ENCODE measurements at regions not wholly inside any gene's neighbourhood (a gene's known extent, or its start where the extent isn't known, plus 50 kb on each side); places are given as distances from the start of the nearest gene placed in this dataset.

DNA sequence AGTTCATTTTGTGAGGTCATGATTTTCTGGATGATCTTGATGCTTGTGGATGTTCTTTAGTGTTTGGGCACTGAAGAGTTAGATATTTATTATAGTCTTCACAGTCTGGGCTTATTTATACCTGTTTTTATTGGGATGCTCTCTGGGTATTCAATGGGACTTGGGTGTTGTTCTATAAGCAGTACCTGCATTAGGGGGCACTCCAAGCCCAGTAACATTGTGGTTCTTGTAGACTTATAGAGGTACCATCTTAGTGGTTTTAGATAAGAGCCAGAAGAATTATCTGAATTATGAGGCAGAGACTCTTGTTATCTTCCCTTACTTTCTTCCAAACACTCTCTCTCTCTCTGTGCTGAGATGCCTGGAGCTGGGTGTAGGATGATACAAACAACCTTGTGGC, 470.0 kb downstream of the PIK3C3 start:
- TF ChIP-seq EP300 (IDR thresholded peaks at IDR 0.05) = no peak
- TF ChIP-seq, protein P1, sequence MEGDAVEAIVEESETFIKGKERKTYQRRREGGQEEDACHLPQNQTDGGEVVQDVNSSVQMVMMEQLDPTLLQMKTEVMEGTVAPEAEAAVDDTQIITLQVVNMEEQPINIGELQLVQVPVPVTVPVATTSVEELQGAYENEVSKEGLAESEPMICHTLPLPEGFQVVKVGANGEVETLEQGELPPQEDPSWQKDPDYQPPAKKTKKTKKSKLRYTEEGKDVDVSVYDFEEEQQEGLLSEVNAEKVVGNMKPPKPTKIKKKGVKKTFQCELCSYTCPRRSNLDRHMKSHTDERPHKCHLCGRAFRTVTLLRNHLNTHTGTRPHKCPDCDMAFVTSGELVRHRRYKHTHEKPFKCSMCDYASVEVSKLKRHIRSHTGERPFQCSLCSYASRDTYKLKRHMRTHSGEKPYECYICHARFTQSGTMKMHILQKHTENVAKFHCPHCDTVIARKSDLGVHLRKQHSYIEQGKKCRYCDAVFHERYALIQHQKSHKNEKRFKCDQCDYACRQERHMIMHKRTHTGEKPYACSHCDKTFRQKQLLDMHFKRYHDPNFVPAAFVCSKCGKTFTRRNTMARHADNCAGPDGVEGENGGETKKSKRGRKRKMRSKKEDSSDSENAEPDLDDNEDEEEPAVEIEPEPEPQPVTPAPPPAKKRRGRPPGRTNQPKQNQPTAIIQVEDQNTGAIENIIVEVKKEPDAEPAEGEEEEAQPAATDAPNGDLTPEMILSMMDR (IDR thresholded peaks at IDR 0.05) = no peak
- no peak for TF ChIP-seq POLR2A (IDR thresholded peaks at IDR 0.05; ENCODE audit: low read depth)
- no peak for TF ChIP-seq POLR2AphosphoS5 (IDR thresholded peaks at IDR 0.05)
